NCI-H2171 treated with DMSO at 0.1 percent for 48 hours (cell line): ENCODE measurements at regions not wholly inside any gene's neighbourhood (a gene's known extent, or its start where the extent isn't known, plus 50 kb on each side); places are given as distances from the start of the nearest gene placed in this dataset.

Experiments used
- DNase-seq: peaks from one replicate; lab custom pipeline; 2025; lab: John Stamatoyannopoulos, UW

- DNase-seq, result no peak
These were observed 848.0 kb downstream of the TUSC7 start for GRCh38 chr3:117557464-117558090.

GRCh38 chr3:117558681-117559080 is 849.1 kb downstream of the TUSC7 start:
- no peak for DNase-seq

GRCh38 chr3:117562000-117562399 is 852.4 kb downstream of the TUSC7 start:
- DNase-seq, result no peak

- no peak for DNase-seq
These were observed 853.5 kb downstream of the TUSC7 start for GRCh38 chr3:117563063-117563462.

- no peak for DNase-seq
These were observed 856.2 kb downstream of the TUSC7 start for GRCh38 chr3:117565777-117566176.

- no peak for DNase-seq
These were observed 857.3 kb downstream of the TUSC7 start for GRCh38 chr3:117566926-117567325.

GRCh38 chr3:117567382-117567781 is 857.8 kb downstream of the TUSC7 start:
- no peak for DNase-seq

GRCh38 chr3:117567906-117568305 is 858.3 kb downstream of the TUSC7 start:
- DNase-seq, result no peak

- no peak for DNase-seq
These were observed 863.2 kb downstream of the TUSC7 start for GRCh38 chr3:117572786-117573185.

- no peak for DNase-seq
These were observed 871.2 kb downstream of the TUSC7 start for GRCh38 chr3:117580806-117581205.

GRCh38 chr3:117586161-117586560 is 876.6 kb downstream of the TUSC7 start:
- no peak for DNase-seq

- DNase-seq, result no peak
These were observed 877.8 kb downstream of the TUSC7 start for GRCh38 chr3:117587416-117587815.

GRCh38 chr3:117589454-117589853 is 879.9 kb downstream of the TUSC7 start:
- no peak for DNase-seq

- DNase-seq, result no peak
These were observed 886.0 kb downstream of the TUSC7 start for GRCh38 chr3:117595615-117596014.

- DNase-seq, result no peak
These were observed 886.9 kb downstream of the TUSC7 start for GRCh38 chr3:117596503-117596902.

GRCh38 chr3:117597865-117598264 is 888.3 kb downstream of the TUSC7 start:
- no peak for DNase-seq

- no peak for DNase-seq
These were observed 890.5 kb downstream of the TUSC7 start for GRCh38 chr3:117600112-117600511.

GRCh38 chr3:117600666-117601065 is 891.1 kb downstream of the TUSC7 start:
- DNase-seq, result no peak

GRCh38 chr3:117602058-117602644 is 892.6 kb downstream of the TUSC7 start:
- DNase-seq, result no peak

- no peak for DNase-seq
These were observed 893.5 kb downstream of the TUSC7 start for GRCh38 chr3:117603097-117603496.

GRCh38 chr3:117606866-117607265 is 897.3 kb downstream of the TUSC7 start:
- DNase-seq, result no peak

- no peak for DNase-seq
These were observed 899.8 kb downstream of the TUSC7 start for GRCh38 chr3:117609330-117609729.

- DNase-seq, result no peak
These were observed 900.6 kb downstream of the TUSC7 start for GRCh38 chr3:117610156-117610555.

GRCh38 chr3:117611211-117611610 is 901.6 kb downstream of the TUSC7 start:
- no peak for DNase-seq
